ENCODE measurements at regions not wholly inside any gene's neighbourhood (a gene's known extent, or its start where the extent isn't known, plus 50 kb on each side); places are given as distances from the start of the nearest gene placed in this dataset.

DNA sequence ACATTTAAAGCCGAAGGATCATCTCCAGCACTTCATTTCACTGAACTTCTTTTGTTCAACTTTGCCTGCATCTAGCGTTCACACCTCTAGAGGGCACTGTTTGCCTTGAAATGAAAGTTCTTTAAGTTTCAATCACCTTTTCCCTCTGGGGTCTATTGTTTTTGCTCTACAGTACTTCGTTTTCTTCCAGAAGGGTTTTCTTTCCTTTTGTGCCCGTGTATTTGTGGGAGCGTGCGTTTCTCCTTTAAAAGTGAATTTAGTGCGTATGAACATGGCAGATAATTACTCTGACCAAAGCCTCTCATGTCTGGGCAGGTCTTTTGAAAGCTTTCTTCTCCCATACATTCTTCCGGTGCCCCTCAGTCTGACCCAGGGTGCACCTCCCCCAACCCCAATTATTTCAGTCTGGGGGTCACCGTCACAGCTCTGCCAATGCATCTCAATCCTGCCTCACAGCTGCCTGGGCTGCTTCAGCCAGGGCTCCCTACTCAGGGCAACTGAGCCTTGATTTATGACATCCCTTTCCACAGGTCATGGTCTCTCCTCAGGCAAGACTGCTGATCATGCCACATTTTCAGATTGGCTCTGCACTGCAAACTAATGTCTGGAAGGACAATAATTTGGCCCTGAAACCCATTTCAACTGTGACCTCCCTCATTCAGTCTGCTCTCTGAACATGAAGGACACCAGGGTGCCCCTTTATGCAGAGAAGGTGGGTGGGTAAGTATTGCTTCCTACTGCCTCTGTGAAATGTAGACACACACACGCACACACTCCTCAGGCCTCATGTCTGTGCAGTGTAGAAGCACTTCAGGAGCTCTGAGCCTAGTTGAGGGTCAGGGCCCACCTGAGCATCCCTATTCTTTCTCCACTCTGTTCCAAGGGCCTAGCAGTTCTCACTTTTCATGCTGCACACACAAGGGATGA lies 88.6 kb downstream of the NUF2 start:
- TF ChIP-seq RAD21 (IDR thresholded peaks at IDR 0.05; ENCODE audit: low read length) (peak; percentile 72), BHLHE40 (IDR thresholded peaks at IDR 0.05; ENCODE audit: low read depth, low read length) (no peak), CTCF (conservative IDR thresholded peaks at IDR 0.05; ENCODE audit: low read depth, low read length) (peak; percentile 75), CEBPB (IDR thresholded peaks at IDR 0.05; ENCODE audit: low read depth, low read length) (no peak), POLR2A (IDR thresholded peaks at IDR 0.05; ENCODE audit: low read depth, low read length) (no peak), MAFK (IDR thresholded peaks at IDR 0.05; ENCODE audit: low read depth, low read length) (no peak), USF2 (IDR thresholded peaks at IDR 0.05; ENCODE audit: low read depth, low read length) (no peak), SMC3 (IDR thresholded peaks at IDR 0.05; ENCODE audit: low read depth, low read length) (peak; percentile 39), ELK1 (IDR thresholded peaks at IDR 0.05; ENCODE audit: borderline replicate concordance, low read depth, low read length) (no peak), RFX5 (IDR thresholded peaks at IDR 0.05; ENCODE audit: low read depth, low read length) (no peak), MXI1 (IDR thresholded peaks at IDR 0.05; ENCODE audit: borderline replicate concordance, low read depth, low read length) (no peak), MAZ (IDR thresholded peaks at IDR 0.05; ENCODE audit: borderline replicate concordance, low read depth, low read length) (no peak), RCOR1 (IDR thresholded peaks at IDR 0.05; ENCODE audit: insufficient replicate concordance, low read length) (no peak), CHD1 (IDR thresholded peaks at IDR 0.05; ENCODE audit: low read depth, low read length) (no peak)

All from IMR-90 (cell line).